ENCODE measurements at regions not wholly inside any gene's neighbourhood (a gene's known extent, or its start where the extent isn't known, plus 50 kb on each side); places are given as distances from the start of the nearest gene placed in this dataset.

- TF ChIP-seq, protein P1, sequence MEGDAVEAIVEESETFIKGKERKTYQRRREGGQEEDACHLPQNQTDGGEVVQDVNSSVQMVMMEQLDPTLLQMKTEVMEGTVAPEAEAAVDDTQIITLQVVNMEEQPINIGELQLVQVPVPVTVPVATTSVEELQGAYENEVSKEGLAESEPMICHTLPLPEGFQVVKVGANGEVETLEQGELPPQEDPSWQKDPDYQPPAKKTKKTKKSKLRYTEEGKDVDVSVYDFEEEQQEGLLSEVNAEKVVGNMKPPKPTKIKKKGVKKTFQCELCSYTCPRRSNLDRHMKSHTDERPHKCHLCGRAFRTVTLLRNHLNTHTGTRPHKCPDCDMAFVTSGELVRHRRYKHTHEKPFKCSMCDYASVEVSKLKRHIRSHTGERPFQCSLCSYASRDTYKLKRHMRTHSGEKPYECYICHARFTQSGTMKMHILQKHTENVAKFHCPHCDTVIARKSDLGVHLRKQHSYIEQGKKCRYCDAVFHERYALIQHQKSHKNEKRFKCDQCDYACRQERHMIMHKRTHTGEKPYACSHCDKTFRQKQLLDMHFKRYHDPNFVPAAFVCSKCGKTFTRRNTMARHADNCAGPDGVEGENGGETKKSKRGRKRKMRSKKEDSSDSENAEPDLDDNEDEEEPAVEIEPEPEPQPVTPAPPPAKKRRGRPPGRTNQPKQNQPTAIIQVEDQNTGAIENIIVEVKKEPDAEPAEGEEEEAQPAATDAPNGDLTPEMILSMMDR (IDR thresholded peaks at IDR 0.05; ENCODE audit: low read depth, low read length): no peak
- TF ChIP-seq MAX (IDR thresholded peaks at IDR 0.05; ENCODE audit: low read depth, low read length): no peak
- no peak for TF ChIP-seq POLR2A (IDR thresholded peaks at IDR 0.05; ENCODE audit: extremely low read depth, insufficient read length)
- no peak for TF ChIP-seq MYC (IDR thresholded peaks at IDR 0.05; ENCODE audit: low read depth, low read length)
These were observed 275.0 kb upstream of the RBMS3 start for GRCh38 chr3:29005862-29006261.
